GM18519 (cell line): ENCODE measurements at regions not wholly inside any gene's neighbourhood (a gene's known extent, or its start where the extent isn't known, plus 50 kb on each side); places are given as distances from the start of the nearest gene placed in this dataset.
"Not testable (repeated sequence)": the region's sequence is repeated elsewhere in the genome, so short reads cannot be mapped to it uniquely, and the experiment has no call there.

ENCODE experiments used
- ATAC-seq: cut with Tn5 transposase; IDR thresholded peaks from one replicate; pipeline ENCODE4 v1.9.1; 2021; ENCODE audit warnings: mild to moderate bottlenecking, moderate library complexity; ENCODE audit not compliant: unreplicated experiment, low FRiP score

DNA sequence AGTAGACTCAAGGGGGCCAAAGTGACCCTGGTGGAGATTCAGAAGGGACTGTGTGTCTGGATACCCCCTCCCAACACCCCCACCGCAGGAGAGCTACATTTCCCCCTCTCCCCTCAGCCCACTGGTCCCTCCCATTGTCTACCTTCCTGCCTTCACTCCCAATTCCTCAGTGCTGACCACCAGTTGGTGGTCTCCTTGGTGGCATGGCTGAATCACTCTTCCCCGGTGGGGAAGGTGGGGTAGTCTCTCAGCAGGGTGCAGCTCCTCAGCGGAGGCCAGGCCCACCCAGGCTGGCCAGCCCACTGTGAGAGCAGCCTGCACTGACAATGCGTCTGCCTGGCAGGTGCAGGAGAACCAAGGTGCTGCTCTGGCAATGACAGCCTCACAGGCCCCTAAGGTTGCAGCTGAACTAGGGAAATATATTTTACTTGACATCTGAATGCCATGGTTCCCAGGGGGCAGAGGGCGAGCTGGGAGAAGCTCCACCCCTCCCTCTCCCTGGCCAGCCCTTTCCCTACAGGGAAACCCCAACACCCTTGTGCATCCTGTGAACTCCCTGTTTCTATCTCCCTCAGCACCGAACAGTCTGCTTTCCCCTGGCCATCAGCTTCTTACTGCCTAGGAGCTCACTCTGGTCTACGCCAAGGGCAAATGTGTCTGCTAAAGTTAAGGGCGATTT, 62.6 kb upstream of the PAX8 start:
- ATAC-seq, result no peak

DNA sequence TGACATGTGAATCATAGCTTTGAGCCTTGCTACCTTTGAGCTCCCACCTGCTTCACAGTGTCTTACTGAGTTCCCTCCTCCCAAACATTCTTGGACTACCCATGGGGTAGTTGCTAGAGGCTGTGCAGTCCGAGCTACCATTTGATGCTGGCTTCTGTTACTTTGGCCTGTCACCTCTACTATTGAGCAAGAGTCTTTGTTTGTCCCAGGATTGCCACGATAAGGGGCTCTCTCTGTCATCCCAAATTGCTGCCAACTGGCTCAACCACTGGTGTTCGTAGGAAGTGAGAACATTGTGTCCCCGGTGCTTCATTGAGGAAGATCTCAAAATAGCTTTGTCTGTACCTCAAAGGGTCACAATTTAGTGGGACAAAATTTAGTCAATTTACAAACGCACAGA, 59.1 kb upstream of the PAX8 start:
- ATAC-seq, result no peak

DNA sequence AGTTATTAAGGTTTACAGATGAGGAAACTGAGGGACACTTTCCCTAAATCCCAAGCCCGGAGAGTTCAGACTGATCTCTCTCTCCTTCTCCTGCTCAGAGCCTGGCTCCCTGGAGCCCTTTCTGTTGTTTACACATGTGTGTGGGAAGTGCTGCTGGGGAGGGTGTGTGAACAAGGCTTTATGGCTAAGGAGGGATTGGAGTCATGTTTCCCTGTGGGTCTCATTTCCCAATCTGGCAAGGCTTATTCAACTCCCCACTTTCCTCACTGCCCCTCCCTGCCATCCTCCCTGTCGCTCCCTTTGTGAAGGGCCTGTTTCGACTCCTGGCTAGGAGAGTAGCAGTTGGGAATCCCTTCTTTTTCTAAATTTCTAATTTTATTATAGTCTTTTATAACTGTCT, 57.3 kb upstream of the PAX8 start:
- ATAC-seq, result not testable (repeated sequence)

DNA sequence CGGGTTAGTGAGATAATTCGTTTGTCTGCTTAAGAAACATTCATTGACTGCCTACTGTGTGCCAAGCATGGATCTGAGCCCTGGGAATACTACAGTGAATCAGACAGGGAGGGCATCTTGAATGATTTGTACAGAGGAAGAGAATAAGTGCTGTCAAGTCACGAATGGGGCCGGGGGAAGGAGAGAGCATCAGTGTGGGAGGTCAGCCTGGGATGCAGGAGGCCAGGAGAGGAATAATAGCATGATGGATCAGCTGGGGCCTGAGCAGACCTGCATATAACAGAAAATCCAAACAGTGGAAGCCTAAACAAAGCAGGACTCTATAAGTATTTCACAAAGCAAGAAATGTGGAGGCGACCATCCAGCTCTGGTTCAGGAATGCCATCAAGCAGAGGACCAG, 55.4 kb upstream of the PAX8 start:
- ATAC-seq, result no peak

DNA sequence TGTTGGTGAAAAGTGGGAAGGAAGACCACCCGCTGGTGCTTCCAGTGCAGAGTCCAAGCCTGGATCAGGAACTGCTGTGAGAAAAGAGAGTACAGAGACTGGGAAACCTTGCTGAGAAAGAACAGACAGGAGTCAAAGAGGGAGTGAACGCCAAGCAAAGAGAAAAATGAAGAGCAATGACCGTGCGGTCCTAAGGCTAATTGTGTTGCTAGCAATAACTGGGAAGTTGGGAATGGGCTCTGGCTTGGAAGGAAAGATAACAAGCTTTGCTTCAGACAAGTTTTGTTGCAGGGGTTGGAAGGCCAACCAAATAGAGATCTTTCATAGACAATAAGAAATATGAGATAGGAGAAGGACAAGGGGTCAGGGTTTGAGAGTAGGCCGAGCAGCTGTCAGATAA, 55.0 kb upstream of the PAX8 start:
- ATAC-seq, result not testable (repeated sequence)

DNA sequence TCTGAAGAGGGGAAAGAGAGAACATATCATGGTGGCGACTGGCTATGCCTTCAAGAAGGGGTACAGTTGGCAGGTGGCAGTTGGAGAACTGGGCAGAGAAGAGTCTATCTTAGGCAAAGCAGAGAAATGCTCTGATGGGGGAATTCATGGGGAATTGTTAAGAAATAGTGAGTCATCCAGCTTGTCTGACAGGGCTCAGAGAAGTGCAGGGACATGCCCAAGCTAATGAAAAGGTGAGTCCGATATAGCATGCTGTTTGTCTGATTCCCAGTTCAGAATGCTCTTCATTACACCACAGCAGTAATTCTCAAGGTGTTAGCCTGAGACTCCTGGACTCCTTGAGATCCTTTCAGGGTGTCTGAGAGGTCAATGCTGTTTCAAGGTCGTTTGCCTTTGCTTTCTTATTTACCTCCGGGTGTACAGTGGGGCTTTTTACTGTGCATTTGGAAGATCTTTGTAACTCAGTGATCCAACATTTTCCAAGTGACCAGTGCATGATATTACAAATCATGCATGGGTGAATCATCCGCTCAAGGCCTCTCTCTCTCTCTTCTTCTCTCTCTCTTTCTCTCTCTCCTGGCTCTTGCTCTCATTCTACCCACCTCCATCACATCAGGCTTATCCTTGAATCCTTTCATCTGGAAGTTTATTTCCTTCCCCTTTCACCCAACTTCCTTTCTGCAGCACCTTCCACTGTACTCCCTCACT, 51.5 kb upstream of the PAX8 start:
- ATAC-seq, result not testable (repeated sequence)

DNA sequence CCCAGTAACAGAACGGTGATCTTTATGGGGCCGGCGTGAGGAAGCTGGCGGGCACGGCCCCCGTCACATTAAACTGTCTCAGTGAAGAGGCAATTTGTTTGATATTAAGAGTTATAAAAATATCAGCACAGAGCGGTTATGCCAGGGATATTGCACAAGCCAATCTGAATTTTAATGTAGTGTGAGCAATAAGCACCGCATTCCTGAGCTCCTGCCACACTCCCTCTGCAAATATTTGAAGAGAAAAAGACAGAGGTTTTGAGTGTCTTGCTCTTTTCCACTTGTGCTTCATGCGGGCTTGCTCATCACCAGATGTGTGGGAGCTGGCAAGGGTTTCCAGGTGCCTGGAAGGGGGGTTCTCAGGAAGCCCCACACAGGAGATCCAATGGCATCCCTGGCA, 50.3 kb upstream of the PAX8 start:
- ATAC-seq, result not testable (repeated sequence)

DNA sequence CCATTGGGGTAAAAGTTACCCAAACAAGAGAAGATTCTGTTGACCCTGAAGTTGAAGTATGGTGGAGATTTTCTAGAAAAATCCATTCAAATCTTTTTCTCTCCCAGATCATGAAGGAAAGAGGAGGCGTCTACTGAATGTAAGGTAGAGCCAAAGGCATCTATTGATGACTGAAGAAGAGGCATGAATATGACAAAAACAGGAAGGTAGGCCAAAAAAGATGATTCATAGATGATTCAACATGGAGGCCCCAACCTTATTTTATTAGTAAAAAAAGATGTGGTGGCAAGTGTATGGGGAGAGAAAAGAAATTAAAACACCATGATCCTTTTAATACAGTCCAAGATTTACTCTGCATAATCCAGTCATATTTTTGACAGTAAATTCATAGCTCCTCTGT, 49.9 kb upstream of the PAX8 start:
- not testable (repeated sequence) for ATAC-seq
